ENCODE measurements at regions not wholly inside any gene's neighbourhood (a gene's known extent, or its start where the extent isn't known, plus 50 kb on each side); places are given as distances from the start of the nearest gene placed in this dataset.
A peak's percentile ranks its signal among the peaks of the same experiment; 100 is the strongest.

GRCh38 chr11:19307498-19307897, 66.8 kb upstream of the E2F8 start:
- Histone ChIP-seq H3K36me3 (ENCODE audit: insufficient read depth) (no peaks in the 10 kb centered on the region), H2AFZ (no peak overlapping the region), H3K9me2 (ENCODE audit: insufficient read depth) (no peaks in the 10 kb centered on the region), H3K4me2 (no peak overlapping the region), H4K20me1 (replicated peaks; ENCODE audit: insufficient read depth) (no peaks in the 10 kb centered on the region), H3K79me2 (replicated peaks; ENCODE audit: insufficient read depth) (no peaks in the 10 kb centered on the region), H3K27me3 (ENCODE audit: insufficient read depth) (no peaks in the 10 kb centered on the region), H3K4me1 (ENCODE audit: insufficient read depth) (no peaks in the 10 kb centered on the region), H3K27ac (ENCODE audit: low read depth) (no peak overlapping the region), H3K4me3 (no peak overlapping the region), H3F3A (replicated peaks; ENCODE audit: low read depth) (no peaks in the 10 kb centered on the region)
- TF ChIP-seq CTCF (conservative IDR thresholded peaks at IDR 0.05; ENCODE audit: low read depth in 2 of 2) (peak; percentile 32 to 49), ZNF114 (CRISPR knock-in tag; IDR thresholded peaks at IDR 0.05) (no peak)
- DNase-seq (ENCODE audit: low spot score) (peak; percentile 42), ATAC-seq (peak; percentile 54)
- Mint-ChIP-seq H3K9me3 (no peaks in the 10 kb centered on the region), H3K4me3 (no peak overlapping the region), H3K27me3 (ENCODE audit: insufficient read depth, low read depth, poor library complexity) (no peaks in the 10 kb centered on the region), H3K4me1 (no peaks in the 10 kb centered on the region; the same call in 2 of the 3 replicates), H3K27ac (no peak overlapping the region), H3K36me3 (ENCODE audit: low read depth) (no peaks in the 10 kb centered on the region)

- no peak overlapping the region for H3K4me3 Mint-ChIP-seq
- no peak overlapping the region for H3K4me3 ChIP-seq
- H3K4me1 Mint-ChIP-seq = no peaks in the 10 kb centered on the region; the same call in 2 of the 3 replicates
- no peak overlapping the region for H3K27ac ChIP-seq (ENCODE audit: low read depth)
- H3K79me2 ChIP-seq (replicated peaks; ENCODE audit: insufficient read depth) = no peaks in the 10 kb centered on the region
- DNase-seq (ENCODE audit: low spot score) (no peak), ATAC-seq (no peak)
- H3K27me3 Mint-ChIP-seq (ENCODE audit: insufficient read depth, low read depth, poor library complexity) = no peaks in the 10 kb centered on the region
- no peak overlapping the region for H3K27ac Mint-ChIP-seq
- no peaks in the 10 kb centered on the region for H3K4me1 ChIP-seq (ENCODE audit: insufficient read depth)
- H3K4me2 ChIP-seq = no peak overlapping the region
- H3K27me3 ChIP-seq (ENCODE audit: insufficient read depth) = no peaks in the 10 kb centered on the region
- H3K9me2 ChIP-seq (ENCODE audit: insufficient read depth) = no peaks in the 10 kb centered on the region
- H3K36me3 ChIP-seq (ENCODE audit: insufficient read depth) = no peaks in the 10 kb centered on the region
- H4K20me1 ChIP-seq (replicated peaks; ENCODE audit: insufficient read depth) = no peaks in the 10 kb centered on the region
- TF ChIP-seq NANOG (IDR thresholded peaks at IDR 0.05; ENCODE audit: borderline replicate concordance) (no peak), CREB1 (CRISPR knock-in tag; IDR thresholded peaks at IDR 0.05; ENCODE audit: low read depth) (no peak), ZNF114 (CRISPR knock-in tag; IDR thresholded peaks at IDR 0.05) (no peak), ETS1 (IDR thresholded peaks at IDR 0.05) (no peak), POLR2AphosphoS5 (IDR thresholded peaks at IDR 0.05; ENCODE audit: low read depth) (no peak), CTCF (conservative IDR thresholded peaks at IDR 0.05; ENCODE audit: low read depth in 2 of 2) (no peak), ZNF331 (CRISPR knock-in tag; IDR thresholded peaks at IDR 0.05; ENCODE audit: low read depth) (no peak), ZNF462 (CRISPR knock-in tag; IDR thresholded peaks at IDR 0.05) (no peak), JUNB (IDR thresholded peaks at IDR 0.05; ENCODE audit: unreplicated experiment) (no peak)
- H2AFZ ChIP-seq = no peak overlapping the region
- no peaks in the 10 kb centered on the region for H3F3A ChIP-seq (replicated peaks; ENCODE audit: low read depth)
- H3K9me3 Mint-ChIP-seq = no peaks in the 10 kb centered on the region
- H3K36me3 Mint-ChIP-seq (ENCODE audit: low read depth) = no peaks in the 10 kb centered on the region
These were observed 65.6 kb upstream of the E2F8 start for GRCh38 chr11:19306179-19306944.
